SK-N-SH (cell line): ENCODE measurements at regions not wholly inside any gene's neighbourhood (a gene's known extent, or its start where the extent isn't known, plus 50 kb on each side); places are given as distances from the start of the nearest gene placed in this dataset.

Experiments
- CTCF ChIA-PET: fragments of 300-600, 350-600 bp; formaldehyde crosslinking; extraction: SDS; loops from one replicate; lab custom pipeline; 2021; lab: Yijun Ruan, JAX
- POLR2A ChIA-PET: fragments of 350-600 bp; sonication (Branson Sonifier 250); formaldehyde crosslinking; extraction: SDS; loops from one replicate; lab custom pipeline; 2020; ENCODE audit warnings: antibody characterized with exemption, inconsistent platforms; lab: Yijun Ruan, JAX
- DNase-seq: peaks from one replicate; pipeline ENCODE4 v3.0.0; 2012
- H2AFZ ChIP-seq: fragments of 200-600 bp; sonication (generic); 2 replicates; pipeline ENCODE4 v1.8.1; 2016; ENCODE audit warnings: antibody characterized with exemption, mild to moderate bottlenecking, low read depth
- H3F3A ChIP-seq: fragments of 200-600 bp; sonication (generic); replicated peaks from 2 replicates; pipeline ENCODE3; 2016; ENCODE audit warnings: antibody characterized with exemption, mild to moderate bottlenecking; ENCODE audit not compliant: insufficient read depth
- H3K27ac ChIP-seq, 2 experiments: fragments of 200-500 bp in 1 of 2; fragments of 200-600 bp in 1 of 2; sonication (Bioruptor generic) in 1 of 2; sonication (generic), shearing (Covaris generic) in 1 of 2; 2 replicates each; pipeline versions ENCODE4 v1.5.1 to v1.6.1; 2014 to 2016; ENCODE audit warnings: low read depth in 2 of 2, inconsistent platforms in 1 of 2, low read length in 1 of 2, mild to moderate bottlenecking in 1 of 2, mixed read lengths in 1 of 2
- H3K27me3 ChIP-seq: fragments of 200-600 bp; sonication (generic), shearing (Covaris generic); 2 replicates; pipeline ENCODE4 v1.6.1; 2016; ENCODE audit warnings: mixed run types; ENCODE audit not compliant: insufficient read depth
- H3K36me3 ChIP-seq, 2 experiments: fragments of 200-500 bp in 1 of 2; fragments of 200-600 bp in 1 of 2; sonication (Bioruptor generic) in 1 of 2; sonication (generic) in 1 of 2; replicated peaks in 1 of 2; 2 replicates each; pipeline versions ENCODE3 to v1.5.1; 2014 to 2016; ENCODE audit warnings: low read length in 1 of 2, mild to moderate bottlenecking in 1 of 2; ENCODE audit not compliant: insufficient read depth in 2 of 2, control insufficient read depth in 1 of 2
- H3K4me1 ChIP-seq, 2 experiments: fragments of 200-500 bp in 1 of 2; fragments of 200-600 bp in 1 of 2; sonication (Bioruptor generic) in 1 of 2; sonication (generic), shearing (Covaris generic) in 1 of 2; 2 replicates each; pipeline versions ENCODE4 v1.5.1 to v1.6.1; 2014 to 2016; ENCODE audit warnings: low read depth in 1 of 2, low read length in 1 of 2, mixed run types in 1 of 2; ENCODE audit not compliant: insufficient read depth in 2 of 2, control insufficient read depth in 1 of 2
- H3K4me2 ChIP-seq: fragments of 200-600 bp; sonication (generic), shearing (Covaris generic); 2 replicates; pipeline ENCODE4 v1.6.1; 2017; ENCODE audit warnings: mixed run types
- H3K4me3 ChIP-seq, 2 experiments: fragments of 200-500 bp in 1 of 2; fragments of 200-600 bp in 1 of 2; sonication (Bioruptor generic) in 1 of 2; sonication (generic), shearing (Covaris generic) in 1 of 2; 2 replicates each; pipeline versions ENCODE4 v1.5.1 to v1.8.1; 2014 to 2016; ENCODE audit warnings: low read depth in 2 of 2, inconsistent platforms in 1 of 2, low read length in 1 of 2, mild to moderate bottlenecking in 1 of 2, mixed read lengths in 1 of 2, moderate library complexity in 1 of 2
- H3K79me2 ChIP-seq: fragments of 200-600 bp; sonication (generic); 2 replicates; pipeline ENCODE4 v1.8.1; 2017; ENCODE audit warnings: mild to moderate bottlenecking; ENCODE audit not compliant: insufficient read depth
- H3K9ac ChIP-seq: fragments of 200-600 bp; sonication (generic); 2 replicates; pipeline ENCODE4 v1.6.1; 2017; ENCODE audit warnings: mixed run types
- H3K9me2 ChIP-seq: fragments of 200-600 bp; sonication (generic); 2 replicates; pipeline ENCODE4 v1.6.1; 2017; ENCODE audit warnings: mixed run types
- H3K9me3 ChIP-seq: fragments of 200-600 bp; sonication (generic); 2 replicates; pipeline ENCODE4 v1.6.1; 2017; ENCODE audit warnings: mixed run types, mild to moderate bottlenecking, moderate library complexity
- H4K20me1 ChIP-seq: fragments of 200-600 bp; sonication (generic); 2 replicates; pipeline ENCODE4 v1.6.1; 2017; ENCODE audit warnings: mild to moderate bottlenecking, mixed run types; ENCODE audit not compliant: insufficient read depth
- ELF1 ChIP-seq: IDR thresholded peaks from 2 replicates; pipeline ENCODE4 v1.4.0; 2012
- EP300 ChIP-seq, 2 experiments: IDR thresholded peaks; 2 replicates each; pipeline versions ENCODE4 v1.4.0 to v1.6.1; 2012; ENCODE audit warnings: borderline replicate concordance in 1 of 2, low read depth in 1 of 2, low read length in 1 of 2
- FOSL2 ChIP-seq: IDR thresholded peaks from 2 replicates; pipeline ENCODE4 v1.4.0; 2012; ENCODE audit warnings: low read depth, mild to moderate bottlenecking, moderate library complexity, borderline replicate concordance
- FOXJ3 ChIP-seq: sonication (generic); formaldehyde crosslinking; IDR thresholded peaks from 2 replicates; pipeline ENCODE4 v1.5.1; 2020; ENCODE audit warnings: mild to moderate bottlenecking, missing genetic modification reagents
- FOXM1 ChIP-seq: IDR thresholded peaks from 2 replicates; pipeline ENCODE4 v1.4.0; 2012; ENCODE audit warnings: low read depth, mild to moderate bottlenecking
- GATA2 ChIP-seq: sonication (generic); formaldehyde crosslinking; IDR thresholded peaks from 2 replicates; pipeline ENCODE4 v1.5.0; 2020; ENCODE audit warnings: mild to moderate bottlenecking, missing genetic modification reagents
- NRF1 ChIP-seq: IDR thresholded peaks from 2 replicates; pipeline ENCODE4 v1.6.1; 2012; ENCODE audit warnings: low read depth, mild to moderate bottlenecking, low read length
- POLR2AphosphoS5 ChIP-seq: IDR thresholded peaks from 2 replicates; pipeline ENCODE4 v1.6.1; 2012; ENCODE audit warnings: low read depth, low read length
- RFX5 ChIP-seq: IDR thresholded peaks from 2 replicates; pipeline ENCODE4 v1.6.1; 2012; ENCODE audit warnings: mild to moderate bottlenecking, improper control_type of control experiment, low read length
- RXRA ChIP-seq: IDR thresholded peaks from 2 replicates; pipeline ENCODE4 v1.4.0; 2012; ENCODE audit warnings: low read depth, mild to moderate bottlenecking, borderline replicate concordance
- SIN3A ChIP-seq: IDR thresholded peaks from 2 replicates; pipeline ENCODE4 v1.6.1; 2012; ENCODE audit warnings: low read depth, mild to moderate bottlenecking, low read length, moderate library complexity, borderline replicate concordance
- SMC3 ChIP-seq: IDR thresholded peaks from 2 replicates; pipeline ENCODE4 v1.6.1; 2012; ENCODE audit warnings: low read depth, low read length, improper control_type of control experiment
- TEAD4 ChIP-seq: IDR thresholded peaks from 2 replicates; pipeline ENCODE4 v1.4.0; 2012; ENCODE audit warnings: mild to moderate bottlenecking, borderline replicate concordance; ENCODE audit not compliant: insufficient read depth
- YY1 ChIP-seq: IDR thresholded peaks from 2 replicates; pipeline ENCODE4 v1.4.0; 2012; ENCODE audit warnings: low read depth, mild to moderate bottlenecking
- WGBS: methylation state at CpG from one replicate; pipeline ENCODE4 v1.1.6; 2017; ENCODE audit warnings: low lambda C conversion rate; 5-methylcytosine and 5-hydroxymethylcytosine counted together
- TF ChIP-seq, protein P1 (sequence below): IDR thresholded peaks from 2 replicates; pipeline ENCODE4 v1.4.0; 2012; ENCODE audit warnings: low read depth, borderline replicate concordance
- TF ChIP-seq, protein P2 (sequence below): IDR thresholded peaks from 2 replicates; pipeline ENCODE4 v1.6.1; 2012; ENCODE audit warnings: mild to moderate bottlenecking, low read depth, low read length, moderate library complexity
- TF ChIP-seq, protein P3 (sequence below): IDR thresholded peaks from 2 replicates; pipeline ENCODE4 v1.4.0; 2012; ENCODE audit warnings: low read depth
- TF ChIP-seq, protein P4 (sequence below): fragments of 200-600 bp; sonication (generic); IDR thresholded peaks from 2 replicates; pipeline ENCODE4 v1.6.1; 2017; ENCODE audit warnings: antibody characterized with exemption, mild to moderate bottlenecking, moderate library complexity

DNA sequence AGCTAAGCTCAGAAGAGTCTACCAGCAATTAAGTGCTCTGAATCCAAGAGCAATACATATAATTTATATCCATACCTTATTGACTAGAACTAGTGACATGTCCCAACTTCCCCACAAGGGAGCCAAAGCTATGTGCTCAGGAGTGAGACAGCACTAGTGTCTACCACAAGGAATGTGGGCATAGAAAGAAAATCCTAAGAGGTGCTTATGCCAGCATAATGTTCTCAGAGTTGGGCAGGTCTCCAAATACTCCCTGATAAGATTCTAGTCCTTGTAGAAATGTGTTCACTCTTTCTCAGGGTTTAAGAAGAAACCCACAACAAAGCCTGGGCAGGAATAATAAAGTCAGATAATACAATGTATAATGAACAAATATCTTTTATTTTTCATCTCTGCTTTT lies 275.1 kb downstream of the BRINP1 start:
- no peak overlapping the region for H2AFZ ChIP-seq
- CTCF ChIA-PET = no interaction called here

DNA sequence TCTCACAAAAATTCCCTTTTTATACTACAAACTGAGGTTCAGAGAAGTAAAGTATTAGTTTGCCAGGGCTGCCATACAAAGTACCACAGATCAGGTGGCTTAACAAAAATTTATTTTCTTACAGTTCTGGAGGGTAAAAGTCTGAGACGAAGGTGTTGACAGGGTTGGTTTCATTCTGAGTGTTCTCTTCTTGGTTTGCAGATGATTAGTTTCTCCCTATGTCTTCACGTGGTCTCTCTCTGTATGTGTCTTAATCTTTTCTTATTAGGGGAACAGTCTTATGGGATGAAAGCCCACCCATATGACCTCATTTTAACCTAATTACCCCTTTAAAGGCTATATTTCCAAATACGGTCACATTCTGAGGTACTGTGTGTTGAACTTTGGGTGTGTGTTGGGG lies 274.2 kb downstream of the BRINP1 start:
- WGBS = 51% methylated on average over 3 of the region's 3 CpGs
- Histone ChIP-seq H3K4me2 (no peak overlapping the region), H2AFZ (no peak overlapping the region), H3K9ac (no peak overlapping the region), H3K4me3 (no peak overlapping the region), H3K4me1 (peaks cover 0 to 5% of the 10 kb centered on the region in 2 experiments; a peak in 1 of 4 replicates), H3K36me3 (no peaks in the 10 kb centered on the region), H3K79me2 (no peaks in the 10 kb centered on the region), H4K20me1 (no peaks in the 10 kb centered on the region), H3K9me2 (peaks cover 3% of the 10 kb centered on the region; the same call in 1 of the 2 replicates), H3K27ac (no peak overlapping the region), H3K9me3 (no peaks in the 10 kb centered on the region), H3K27me3 (no peaks in the 10 kb centered on the region), H3F3A (no peaks in the 10 kb centered on the region)
- ChIA-PET CTCF (no interaction called here), POLR2A (no interaction called here)
- TF ChIP-seq FOXJ3 = no peak
- TF ChIP-seq GATA2 = no peak
- TF ChIP-seq NRF1 = no peak
- TF ChIP-seq POLR2AphosphoS5 = no peak
- TF ChIP-seq RXRA = no peak
- no peak for TF ChIP-seq FOSL2
- TF ChIP-seq, protein P1, sequence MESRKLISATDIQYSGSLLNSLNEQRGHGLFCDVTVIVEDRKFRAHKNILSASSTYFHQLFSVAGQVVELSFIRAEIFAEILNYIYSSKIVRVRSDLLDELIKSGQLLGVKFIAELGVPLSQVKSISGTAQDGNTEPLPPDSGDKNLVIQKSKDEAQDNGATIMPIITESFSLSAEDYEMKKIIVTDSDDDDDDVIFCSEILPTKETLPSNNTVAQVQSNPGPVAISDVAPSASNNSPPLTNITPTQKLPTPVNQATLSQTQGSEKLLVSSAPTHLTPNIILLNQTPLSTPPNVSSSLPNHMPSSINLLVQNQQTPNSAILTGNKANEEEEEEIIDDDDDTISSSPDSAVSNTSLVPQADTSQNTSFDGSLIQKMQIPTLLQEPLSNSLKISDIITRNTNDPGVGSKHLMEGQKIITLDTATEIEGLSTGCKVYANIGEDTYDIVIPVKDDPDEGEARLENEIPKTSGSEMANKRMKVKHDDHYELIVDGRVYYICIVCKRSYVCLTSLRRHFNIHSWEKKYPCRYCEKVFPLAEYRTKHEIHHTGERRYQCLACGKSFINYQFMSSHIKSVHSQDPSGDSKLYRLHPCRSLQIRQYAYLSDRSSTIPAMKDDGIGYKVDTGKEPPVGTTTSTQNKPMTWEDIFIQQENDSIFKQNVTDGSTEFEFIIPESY = no peak
- TF ChIP-seq, protein P2, sequence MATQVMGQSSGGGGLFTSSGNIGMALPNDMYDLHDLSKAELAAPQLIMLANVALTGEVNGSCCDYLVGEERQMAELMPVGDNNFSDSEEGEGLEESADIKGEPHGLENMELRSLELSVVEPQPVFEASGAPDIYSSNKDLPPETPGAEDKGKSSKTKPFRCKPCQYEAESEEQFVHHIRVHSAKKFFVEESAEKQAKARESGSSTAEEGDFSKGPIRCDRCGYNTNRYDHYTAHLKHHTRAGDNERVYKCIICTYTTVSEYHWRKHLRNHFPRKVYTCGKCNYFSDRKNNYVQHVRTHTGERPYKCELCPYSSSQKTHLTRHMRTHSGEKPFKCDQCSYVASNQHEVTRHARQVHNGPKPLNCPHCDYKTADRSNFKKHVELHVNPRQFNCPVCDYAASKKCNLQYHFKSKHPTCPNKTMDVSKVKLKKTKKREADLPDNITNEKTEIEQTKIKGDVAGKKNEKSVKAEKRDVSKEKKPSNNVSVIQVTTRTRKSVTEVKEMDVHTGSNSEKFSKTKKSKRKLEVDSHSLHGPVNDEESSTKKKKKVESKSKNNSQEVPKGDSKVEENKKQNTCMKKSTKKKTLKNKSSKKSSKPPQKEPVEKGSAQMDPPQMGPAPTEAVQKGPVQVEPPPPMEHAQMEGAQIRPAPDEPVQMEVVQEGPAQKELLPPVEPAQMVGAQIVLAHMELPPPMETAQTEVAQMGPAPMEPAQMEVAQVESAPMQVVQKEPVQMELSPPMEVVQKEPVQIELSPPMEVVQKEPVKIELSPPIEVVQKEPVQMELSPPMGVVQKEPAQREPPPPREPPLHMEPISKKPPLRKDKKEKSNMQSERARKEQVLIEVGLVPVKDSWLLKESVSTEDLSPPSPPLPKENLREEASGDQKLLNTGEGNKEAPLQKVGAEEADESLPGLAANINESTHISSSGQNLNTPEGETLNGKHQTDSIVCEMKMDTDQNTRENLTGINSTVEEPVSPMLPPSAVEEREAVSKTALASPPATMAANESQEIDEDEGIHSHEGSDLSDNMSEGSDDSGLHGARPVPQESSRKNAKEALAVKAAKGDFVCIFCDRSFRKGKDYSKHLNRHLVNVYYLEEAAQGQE = no peak
- TF ChIP-seq, protein P3, sequence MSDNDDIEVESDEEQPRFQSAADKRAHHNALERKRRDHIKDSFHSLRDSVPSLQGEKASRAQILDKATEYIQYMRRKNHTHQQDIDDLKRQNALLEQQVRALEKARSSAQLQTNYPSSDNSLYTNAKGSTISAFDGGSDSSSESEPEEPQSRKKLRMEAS = no peak
- no peak for DNase-seq

More for the DNA sequence above, 275.1 kb downstream of the BRINP1 start:
- no peak overlapping the region for H3K27ac ChIP-seq
- no peaks in the 10 kb centered on the region for H4K20me1 ChIP-seq
- H3K36me3 ChIP-seq = no peaks in the 10 kb centered on the region
- no peaks in the 10 kb centered on the region for H3K79me2 ChIP-seq
- no peaks in the 10 kb centered on the region for H3K27me3 ChIP-seq
- TF ChIP-seq YY1 (no peak), RFX5 (no peak), SMC3 (no peak), TEAD4 (no peak), EP300 (IDR thresholded peaks at IDR 0.05; ENCODE audit: borderline replicate concordance in 1 of 2, low read depth in 1 of 2, low read length in 1 of 2) (no peak), SIN3A (no peak), ELF1 (no peak), FOXJ3 (no peak), POLR2AphosphoS5 (no peak), FOXM1 (no peak)
- TF ChIP-seq, protein P4, sequence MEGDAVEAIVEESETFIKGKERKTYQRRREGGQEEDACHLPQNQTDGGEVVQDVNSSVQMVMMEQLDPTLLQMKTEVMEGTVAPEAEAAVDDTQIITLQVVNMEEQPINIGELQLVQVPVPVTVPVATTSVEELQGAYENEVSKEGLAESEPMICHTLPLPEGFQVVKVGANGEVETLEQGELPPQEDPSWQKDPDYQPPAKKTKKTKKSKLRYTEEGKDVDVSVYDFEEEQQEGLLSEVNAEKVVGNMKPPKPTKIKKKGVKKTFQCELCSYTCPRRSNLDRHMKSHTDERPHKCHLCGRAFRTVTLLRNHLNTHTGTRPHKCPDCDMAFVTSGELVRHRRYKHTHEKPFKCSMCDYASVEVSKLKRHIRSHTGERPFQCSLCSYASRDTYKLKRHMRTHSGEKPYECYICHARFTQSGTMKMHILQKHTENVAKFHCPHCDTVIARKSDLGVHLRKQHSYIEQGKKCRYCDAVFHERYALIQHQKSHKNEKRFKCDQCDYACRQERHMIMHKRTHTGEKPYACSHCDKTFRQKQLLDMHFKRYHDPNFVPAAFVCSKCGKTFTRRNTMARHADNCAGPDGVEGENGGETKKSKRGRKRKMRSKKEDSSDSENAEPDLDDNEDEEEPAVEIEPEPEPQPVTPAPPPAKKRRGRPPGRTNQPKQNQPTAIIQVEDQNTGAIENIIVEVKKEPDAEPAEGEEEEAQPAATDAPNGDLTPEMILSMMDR = no peak
- no peaks in the 10 kb centered on the region for H3K9me3 ChIP-seq
- no peak overlapping the region for H3K9ac ChIP-seq
- no peak overlapping the region for H3K4me2 ChIP-seq
- H3K9me2 ChIP-seq = peaks cover 3% of the 10 kb centered on the region; the same call in 1 of the 2 replicates
- no peaks in the 10 kb centered on the region for H3F3A ChIP-seq
- DNase-seq = no peak
- no peak overlapping the region for H3K4me3 ChIP-seq
- POLR2A ChIA-PET = no interaction called here
- H3K4me1 ChIP-seq = peaks cover 0 to 5% of the 10 kb centered on the region in 2 experiments; a peak in 1 of 4 replicates
